A549 (cell line): ENCODE measurements at regions not wholly inside any gene's neighbourhood (a gene's known extent, or its start where the extent isn't known, plus 50 kb on each side); places are given as distances from the start of the nearest gene placed in this dataset.

Experiments used
- ATAC-seq, 2 experiments: fragments of 200-7000 bp in 1 of 2; fragments of >200 bp in 1 of 2; cut with Nextera tagmentation in 1 of 2; cut with Tn5 transposase in 1 of 2; 3 replicates each; pipeline versions ENCODE4 v1.8.0 to v1.9.1; 2018 to 2020; ENCODE audit warnings: mild to moderate bottlenecking in 1 of 2, moderate library complexity in 1 of 2
- CTCF ChIA-PET: fragments of 300-600 bp; sonication (Branson Sonifier 250); formaldehyde crosslinking; extraction: SDS; loops from one replicate; lab custom pipeline; 2021; ENCODE audit warnings: antibody characterized with exemption, inconsistent platforms; lab: Yijun Ruan, JAX
- POLR2A ChIA-PET: fragments of 350-600 bp; formaldehyde crosslinking; extraction: SDS; loops from one replicate; lab custom pipeline; 2021; ENCODE audit warnings: antibody characterized with exemption, inconsistent platforms; lab: Yijun Ruan, JAX
- DNase-seq, 2 experiments: peaks; one replicate each; pipeline versions ENCODE4 v3.0.0 to v3.0.0-alpha.2; 2011 to 2016; ENCODE audit warnings: low read depth in 1 of 2, low spot score in 1 of 2
- FAIRE-seq: peaks from 2 replicates; lab custom pipeline; 2011; peaks lifted over from hg19 to GRCh38; lab: Jason Lieb, UNC
- H3K27ac ChIP-seq, 2 experiments: fragments of >200 bp; sonication (Bioruptor Twin); formaldehyde crosslinking; 3 replicates each; pipeline ENCODE4 v1.5.1; 2016 to 2017
- H3K4me1 ChIP-seq: fragments of >200 bp; sonication (Bioruptor Twin); formaldehyde crosslinking; 3 replicates; pipeline ENCODE4 v1.6.1; 2016
- H3K4me2 ChIP-seq: fragments of >200 bp; sonication (Bioruptor Twin); formaldehyde crosslinking; 3 replicates; pipeline ENCODE4 v1.6.1; 2016
- H3K4me3 ChIP-seq: fragments of >200 bp; sonication (Bioruptor Twin); formaldehyde crosslinking; 3 replicates; pipeline ENCODE4 v1.5.1; 2016
- H3K9me3 ChIP-seq: fragments of >200 bp; sonication (Bioruptor Twin); formaldehyde crosslinking; 3 replicates; pipeline ENCODE4 v1.6.1; 2016
- CBX2 ChIP-seq: fragments of 200-600 bp; sonication (generic); IDR thresholded peaks from 2 replicates; pipeline ENCODE4 v1.6.1; 2016; ENCODE audit warnings: low read depth, mild to moderate bottlenecking, borderline replicate concordance
- CEBPB ChIP-seq, 2 experiments: fragments of >200 bp in 1 of 2; sonication (Bioruptor Twin) in 1 of 2; formaldehyde crosslinking in 1 of 2; IDR thresholded peaks; 2 replicates each; pipeline ENCODE4 v1.6.1; 2012 to 2016
- CHD2 ChIP-seq: fragments of 150-350 bp; IDR thresholded peaks from 2 replicates; pipeline ENCODE4 v1.6.1; 2014; ENCODE audit warnings: low read length; ENCODE audit not compliant: partially characterized antibody
- CHD4 ChIP-seq: fragments of 200-600 bp; sonication (generic); IDR thresholded peaks from 2 replicates; pipeline ENCODE4 v1.6.1; 2016; ENCODE audit warnings: antibody characterized with exemption, mild to moderate bottlenecking, borderline replicate concordance
- EHF ChIP-seq: fragments of 250-450 bp; sonication (Bioruptor Pico); IDR thresholded peaks from 2 replicates; pipeline ENCODE4 v1.5.0; 2020; ENCODE audit warnings: mild to moderate bottlenecking
- EHMT2 ChIP-seq: fragments of 200-600 bp; sonication (generic); IDR thresholded peaks from 2 replicates; pipeline ENCODE4 v1.6.1; 2016; ENCODE audit warnings: antibody characterized with exemption, low read depth, mild to moderate bottlenecking, moderate library complexity
- FOSB ChIP-seq: fragments of 250-450 bp; sonication (Bioruptor Pico); IDR thresholded peaks from 2 replicates; pipeline ENCODE4 v1.5.0; 2020; ENCODE audit warnings: mild to moderate bottlenecking, moderate library complexity
- FOSL2 ChIP-seq, 2 experiments: fragments of 450-650 bp in 1 of 2; fragments of >200 bp in 1 of 2; sonication (Bioruptor Twin) in 1 of 2; formaldehyde crosslinking; IDR thresholded peaks; 2 replicates each; pipeline versions ENCODE4 v1.5.0 to v1.6.1; 2016 to 2020; ENCODE audit warnings: mild to moderate bottlenecking in 1 of 2, moderate library complexity in 1 of 2
- FOXS1 ChIP-seq: fragments of 250-450 bp; sonication (Bioruptor Pico); IDR thresholded peaks from 2 replicates; pipeline ENCODE4 v1.5.0; 2020; ENCODE audit warnings: mild to moderate bottlenecking, moderate library complexity
- GATA3 ChIP-seq: IDR thresholded peaks from 2 replicates; pipeline ENCODE4 v1.6.1; 2012; ENCODE audit warnings: borderline replicate concordance
- HEYL ChIP-seq: fragments of 250-450 bp; sonication (Bioruptor Pico); IDR thresholded peaks from 2 replicates; pipeline ENCODE4 v1.8.0; 2021; ENCODE audit warnings: mild to moderate bottlenecking, moderate library complexity
- HOXB5 ChIP-seq: fragments of 250-450 bp; sonication (Bioruptor Pico); IDR thresholded peaks from 2 replicates; pipeline ENCODE4 v1.5.0; 2020; ENCODE audit warnings: mild to moderate bottlenecking, moderate library complexity
- JUN ChIP-seq, 2 experiments: fragments of >200 bp; sonication (Bioruptor Twin); formaldehyde crosslinking; IDR thresholded peaks; 2 replicates in 1 of 2; 3 replicates in 1 of 2; pipeline ENCODE4 v1.6.1; 2016 to 2017
- JUNB ChIP-seq: fragments of >200 bp; sonication (Bioruptor Twin); formaldehyde crosslinking; IDR thresholded peaks from 2 replicates; pipeline ENCODE4 v1.6.1; 2016
- KDM1A ChIP-seq: fragments of 200-600 bp; sonication (generic); IDR thresholded peaks from 2 replicates; pipeline ENCODE4 v1.6.1; 2016; ENCODE audit warnings: low read depth, mild to moderate bottlenecking
- KDM5A ChIP-seq: fragments of 200-600 bp; sonication (generic); IDR thresholded peaks from 2 replicates; pipeline ENCODE4 v1.6.1; 2016; ENCODE audit warnings: antibody characterized with exemption, mild to moderate bottlenecking
- NPAS2 ChIP-seq: fragments of 250-450 bp; sonication (Bioruptor Pico); IDR thresholded peaks from 2 replicates; pipeline ENCODE4 v1.8.0; 2022; ENCODE audit warnings: mild to moderate bottlenecking, moderate library complexity, borderline replicate concordance
- NR3C1 ChIP-seq: fragments of >200 bp; sonication (Bioruptor Twin); formaldehyde crosslinking; IDR thresholded peaks from 3 replicates; pipeline ENCODE4 v1.6.1; 2017
- POLR2A ChIP-seq: IDR thresholded peaks from 2 replicates; pipeline ENCODE4 v1.6.1; 2012; ENCODE audit warnings: mild to moderate bottlenecking, low read length
- RNF2 ChIP-seq: fragments of 200-600 bp; sonication (generic); IDR thresholded peaks from 2 replicates; pipeline ENCODE4 v1.6.1; 2016; ENCODE audit warnings: low read depth, mild to moderate bottlenecking, antibody characterized with exemption, moderate library complexity, borderline replicate concordance
- TFCP2L1 ChIP-seq: fragments of 250-450 bp; sonication (Bioruptor Pico); IDR thresholded peaks from 2 replicates; pipeline ENCODE4 v1.5.0; 2021; ENCODE audit warnings: mild to moderate bottlenecking
- TP53 ChIP-seq: fragments of 250-450 bp; sonication (Bioruptor Pico); IDR thresholded peaks from 2 replicates; pipeline ENCODE4 v1.5.0; 2021; ENCODE audit warnings: mild to moderate bottlenecking, moderate library complexity
- WGBS: methylation state at CpG from one replicate; pipeline ENCODE4 v1.1.6; 2017; ENCODE audit errors: missing lambda C conversion rate; 5-methylcytosine and 5-hydroxymethylcytosine counted together
- TF ChIP-seq, protein P1 (sequence below): fragments of >200 bp; sonication (Bioruptor Twin); formaldehyde crosslinking; IDR thresholded peaks from 3 replicates; pipeline ENCODE4 v1.6.1; 2016
- TF ChIP-seq, protein P2 (sequence below): fragments of 250-450 bp; sonication (Bioruptor Pico); IDR thresholded peaks from 2 replicates; pipeline ENCODE4 v1.5.0; 2020; ENCODE audit warnings: low read depth, mild to moderate bottlenecking, moderate library complexity
- TF ChIP-seq, protein P3 (sequence below): fragments of >200 bp; sonication (Bioruptor Twin); formaldehyde crosslinking; IDR thresholded peaks from 2 replicates; pipeline ENCODE4 v1.6.1; 2016
- TF ChIP-seq, protein P4 (sequence below): IDR thresholded peaks from 2 replicates; pipeline ENCODE4 v1.6.1; 2012; ENCODE audit warnings: low read depth, borderline replicate concordance

DNA sequence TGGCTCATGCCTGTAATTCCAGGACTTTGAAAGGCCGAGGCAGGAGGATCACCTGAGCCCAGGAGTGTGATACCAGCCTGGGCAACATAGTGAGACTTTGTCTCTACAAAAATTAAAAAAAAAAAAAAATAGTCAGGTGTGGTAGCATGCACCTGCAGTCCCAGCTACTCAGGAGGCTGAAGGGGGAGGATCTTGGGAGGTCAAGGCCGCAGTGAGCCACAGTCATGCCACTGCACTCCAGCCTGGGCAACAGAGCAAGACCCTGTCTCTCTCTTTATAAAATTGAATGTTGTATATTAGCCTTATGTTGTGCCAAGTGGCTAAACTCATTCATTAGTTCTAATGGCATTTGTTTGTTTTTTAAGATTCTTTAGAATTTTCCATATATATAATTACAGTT lies 207.7 kb upstream of the COPS8 start:
- DNase-seq (no peak), FAIRE-seq (no peak), ATAC-seq (no peak)
- Histone ChIP-seq H3K4me3 (no peak overlapping the region), H3K4me1 (no peaks in the 10 kb centered on the region), H3K9me3 (peaks cover 11% of the 10 kb centered on the region), H3K4me2 (no peak overlapping the region), H3K27ac (no peak overlapping the region)
- ChIA-PET POLR2A (no interaction called here), CTCF (no interaction called here)
- 65% methylated on average over 2 of the region's 2 CpGs for WGBS
- TF ChIP-seq FOXS1 (CRISPR knock-in tag) (no peak), NR3C1 (no peak), POLR2A (no peak), FOSB (no peak), NPAS2 (CRISPR knock-in tag) (no peak), EHF (CRISPR knock-in tag) (no peak), CBX2 (no peak)

- no peak for DNase-seq
- no peak for ATAC-seq
- no peak overlapping the region for H3K4me3 ChIP-seq
- H3K4me2 ChIP-seq, result no peak overlapping the region
- no peaks in the 10 kb centered on the region for H3K4me1 ChIP-seq
- FAIRE-seq, result no peak
- WGBS, result 56% methylated on average over 3 of the region's 3 CpGs
- peaks cover 12% of the 10 kb centered on the region for H3K9me3 ChIP-seq
- TF ChIP-seq RNF2 (no peak), FOSL2 (IDR thresholded peaks at IDR 0.05) (no peak), FOSL2 (CRISPR knock-in tag; IDR thresholded peaks at IDR 0.05) (no peak), JUN (IDR thresholded peaks at IDR 0.05) (no peak), TP53 (no peak), EHMT2 (no peak), CHD2 (no peak), TFCP2L1 (CRISPR knock-in tag) (no peak), KDM5A (no peak), HEYL (CRISPR knock-in tag) (no peak), CHD4 (no peak)
- TF ChIP-seq, protein P1, sequence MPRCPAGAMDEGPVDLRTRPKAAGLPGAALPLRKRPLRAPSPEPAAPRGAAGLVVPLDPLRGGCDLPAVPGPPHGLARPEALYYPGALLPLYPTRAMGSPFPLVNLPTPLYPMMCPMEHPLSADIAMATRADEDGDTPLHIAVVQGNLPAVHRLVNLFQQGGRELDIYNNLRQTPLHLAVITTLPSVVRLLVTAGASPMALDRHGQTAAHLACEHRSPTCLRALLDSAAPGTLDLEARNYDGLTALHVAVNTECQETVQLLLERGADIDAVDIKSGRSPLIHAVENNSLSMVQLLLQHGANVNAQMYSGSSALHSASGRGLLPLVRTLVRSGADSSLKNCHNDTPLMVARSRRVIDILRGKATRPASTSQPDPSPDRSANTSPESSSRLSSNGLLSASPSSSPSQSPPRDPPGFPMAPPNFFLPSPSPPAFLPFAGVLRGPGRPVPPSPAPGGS, result no peak
- CTCF ChIA-PET, result interaction anchor here (1.5 kb wide), 1 partner anchor 8 kb away, joined by 3 read pairs; no protein-coding TSS in a partner anchor
- POLR2A ChIA-PET, result no interaction called here
- no peak overlapping the region for H3K27ac ChIP-seq
These were observed 206.2 kb upstream of the COPS8 start for GRCh38 chr2:236879416-236879963.

- FAIRE-seq (no peak), DNase-seq (no peak), ATAC-seq (no peak)
- Histone ChIP-seq H3K27ac (no peak overlapping the region), H3K4me1 (no peaks in the 10 kb centered on the region), H3K4me3 (no peak overlapping the region), H3K4me2 (no peak overlapping the region), H3K9me3 (peaks cover 12% of the 10 kb centered on the region)
- ChIA-PET CTCF (interaction anchor here (0.7 to 1.5 kb wide), 2 partner anchors 9 to 13 kb away, joined by 3 read pairs; no protein-coding TSS in a partner anchor), POLR2A (no interaction called here)
- 18% methylated on average over 2 of the region's 2 CpGs for WGBS
- TF ChIP-seq CHD4 (no peak), CEBPB (IDR thresholded peaks at IDR 0.05) (no peak), GATA3 (no peak), FOXS1 (CRISPR knock-in tag) (no peak), KDM1A (no peak), HOXB5 (CRISPR knock-in tag) (no peak), JUNB (no peak), JUN (IDR thresholded peaks at IDR 0.05) (no peak)
- TF ChIP-seq, protein P2, sequence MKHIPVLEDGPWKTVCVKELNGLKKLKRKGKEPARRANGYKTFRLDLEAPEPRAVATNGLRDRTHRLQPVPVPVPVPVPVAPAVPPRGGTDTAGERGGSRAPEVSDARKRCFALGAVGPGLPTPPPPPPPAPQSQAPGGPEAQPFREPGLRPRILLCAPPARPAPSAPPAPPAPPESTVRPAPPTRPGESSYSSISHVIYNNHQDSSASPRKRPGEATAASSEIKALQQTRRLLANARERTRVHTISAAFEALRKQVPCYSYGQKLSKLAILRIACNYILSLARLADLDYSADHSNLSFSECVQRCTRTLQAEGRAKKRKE (CRISPR knock-in tag), result no peak
- TF ChIP-seq, protein P3, sequence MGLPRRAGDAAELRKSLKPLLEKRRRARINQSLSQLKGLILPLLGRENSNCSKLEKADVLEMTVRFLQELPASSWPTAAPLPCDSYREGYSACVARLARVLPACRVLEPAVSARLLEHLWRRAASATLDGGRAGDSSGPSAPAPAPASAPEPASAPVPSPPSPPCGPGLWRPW, result no peak
- TF ChIP-seq, protein P1, result no peak
- TF ChIP-seq, protein P4, sequence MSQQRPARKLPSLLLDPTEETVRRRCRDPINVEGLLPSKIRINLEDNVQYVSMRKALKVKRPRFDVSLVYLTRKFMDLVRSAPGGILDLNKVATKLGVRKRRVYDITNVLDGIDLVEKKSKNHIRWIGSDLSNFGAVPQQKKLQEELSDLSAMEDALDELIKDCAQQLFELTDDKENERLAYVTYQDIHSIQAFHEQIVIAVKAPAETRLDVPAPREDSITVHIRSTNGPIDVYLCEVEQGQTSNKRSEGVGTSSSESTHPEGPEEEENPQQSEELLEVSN, result no peak
These were observed 203.6 kb upstream of the COPS8 start for GRCh38 chr2:236882074-236882473.
